ENCODE measurements at regions not wholly inside any gene's neighbourhood (a gene's known extent, or its start where the extent isn't known, plus 50 kb on each side); places are given as distances from the start of the nearest gene placed in this dataset.

DNA sequence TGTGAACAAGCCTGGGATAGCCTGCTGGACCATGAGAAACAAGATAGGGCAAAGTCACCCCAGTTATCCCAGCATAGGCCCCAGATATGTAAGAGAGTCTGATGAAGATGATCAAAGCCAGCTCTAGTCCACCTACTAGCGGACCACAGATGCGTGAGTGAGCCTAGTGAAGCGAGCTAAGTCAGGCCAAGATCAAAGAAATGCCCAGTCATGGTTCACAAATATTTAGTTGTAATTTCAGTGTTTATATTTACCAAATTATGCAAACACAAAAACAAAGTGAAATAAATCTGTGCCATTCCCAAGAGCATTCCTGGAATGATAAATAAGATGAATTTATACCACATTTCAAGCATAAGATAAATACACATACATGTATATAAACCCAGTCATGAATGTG is 308.1 kb upstream of the CTNNB1 start:
- H3K9me3 Mint-ChIP-seq: peaks cover 0 to 2% (median 0%) of the 10 kb centered on the region in 7 donors
- no CpG with 5 or more reads among the region's 3 CpGs for whole genome bisulfite sequencing (ENCODE audit: insufficient coverage)

GRCh38 chr3:40895109-40895508 is 304.2 kb upstream of the CTNNB1 start:
- Mint-ChIP-seq H3K27me3 (ENCODE audit: low read depth in 3 of 3) (peaks cover 0 to 2% (median 1%) of the 10 kb centered on the region in 3 donors), H3K9me3 (peaks cover 0 to 5% (median 2%) of the 10 kb centered on the region in 7 donors), H3K27ac (no peak overlapping the region), H3K36me3 (no peaks in the 10 kb centered on the region), H3K4me1 (no peaks in the 10 kb centered on the region), H3K4me3 (no peak overlapping the region)
- H3K9me3 ChIP-seq (replicated peaks in 1 of 2; ENCODE audit: control insufficient read depth in 1 of 2, insufficient read depth in 1 of 2, low read length in 2 of 2): no peaks in the 10 kb centered on the region
- H3K4me1 ChIP-seq (ENCODE audit: control insufficient read depth in 1 of 2, insufficient read depth in 2 of 2, low read length in 2 of 2): no peaks in the 10 kb centered on the region
- no CpG with 5 or more reads among the region's 4 CpGs for WGBS (ENCODE audit: insufficient coverage)
- no peaks in the 10 kb centered on the region for H4K20me1 ChIP-seq (ENCODE audit: insufficient read depth, low read length)
- no peaks in the 10 kb centered on the region for H3K79me2 ChIP-seq (ENCODE audit: insufficient read depth, low read length)
- intact Hi-C loops (cut with micrococcal nuclease): no loop called here
- no peak overlapping the region for H3K4me3 ChIP-seq (replicated peaks in 1 of 3; ENCODE audit: low read depth in 2 of 3, low read length in 3 of 3)
- TF ChIP-seq, protein P1, sequence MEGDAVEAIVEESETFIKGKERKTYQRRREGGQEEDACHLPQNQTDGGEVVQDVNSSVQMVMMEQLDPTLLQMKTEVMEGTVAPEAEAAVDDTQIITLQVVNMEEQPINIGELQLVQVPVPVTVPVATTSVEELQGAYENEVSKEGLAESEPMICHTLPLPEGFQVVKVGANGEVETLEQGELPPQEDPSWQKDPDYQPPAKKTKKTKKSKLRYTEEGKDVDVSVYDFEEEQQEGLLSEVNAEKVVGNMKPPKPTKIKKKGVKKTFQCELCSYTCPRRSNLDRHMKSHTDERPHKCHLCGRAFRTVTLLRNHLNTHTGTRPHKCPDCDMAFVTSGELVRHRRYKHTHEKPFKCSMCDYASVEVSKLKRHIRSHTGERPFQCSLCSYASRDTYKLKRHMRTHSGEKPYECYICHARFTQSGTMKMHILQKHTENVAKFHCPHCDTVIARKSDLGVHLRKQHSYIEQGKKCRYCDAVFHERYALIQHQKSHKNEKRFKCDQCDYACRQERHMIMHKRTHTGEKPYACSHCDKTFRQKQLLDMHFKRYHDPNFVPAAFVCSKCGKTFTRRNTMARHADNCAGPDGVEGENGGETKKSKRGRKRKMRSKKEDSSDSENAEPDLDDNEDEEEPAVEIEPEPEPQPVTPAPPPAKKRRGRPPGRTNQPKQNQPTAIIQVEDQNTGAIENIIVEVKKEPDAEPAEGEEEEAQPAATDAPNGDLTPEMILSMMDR (IDR thresholded peaks at IDR 0.05): no peak
- no peak for DNase-seq
- H3K36me3 ChIP-seq (replicated peaks in 1 of 2; ENCODE audit: control insufficient read depth in 1 of 2, insufficient read depth in 2 of 2, low read length in 2 of 2): no peaks in the 10 kb centered on the region
- H3K4me2 ChIP-seq (replicated peaks; ENCODE audit: extremely low read depth, low read length, poor library complexity, severe bottlenecking): no peak overlapping the region
- no peak overlapping the region for H2AFZ ChIP-seq (ENCODE audit: insufficient read depth, low read depth, low read length, poor library complexity, severe bottlenecking)
- H3K27me3 ChIP-seq (ENCODE audit: control insufficient read depth in 2 of 2, insufficient read depth in 2 of 2, low read length in 2 of 2): no peaks in the 10 kb centered on the region
- H3K27ac ChIP-seq (ENCODE audit: low read depth in 1 of 2, low read length in 2 of 2): no peak overlapping the region
- H3K9ac ChIP-seq (ENCODE audit: insufficient read depth, low read length, poor library complexity, severe bottlenecking): no peak overlapping the region

More for the DNA sequence above, 308.1 kb upstream of the CTNNB1 start:
- no peaks in the 10 kb centered on the region for H3K36me3 ChIP-seq (replicated peaks in 1 of 2; ENCODE audit: control insufficient read depth in 1 of 2, insufficient read depth in 2 of 2, low read length in 2 of 2)
- no peaks in the 10 kb centered on the region for H3K9me3 ChIP-seq (replicated peaks in 1 of 2; ENCODE audit: control insufficient read depth in 1 of 2, insufficient read depth in 1 of 2, low read length in 2 of 2)
- DNase-seq: no peak
- intact Hi-C loops (cut with micrococcal nuclease): no loop called here
- no peaks in the 10 kb centered on the region for H3K4me1 ChIP-seq (ENCODE audit: control insufficient read depth in 1 of 2, insufficient read depth in 2 of 2, low read length in 2 of 2)
- H3K4me2 ChIP-seq (replicated peaks; ENCODE audit: extremely low read depth, low read length, poor library complexity, severe bottlenecking): no peak overlapping the region
- TF ChIP-seq, protein P1 (IDR thresholded peaks at IDR 0.05): no peak
- H3K27ac Mint-ChIP-seq: no peak overlapping the region
- no peak overlapping the region for H3K4me3 ChIP-seq (replicated peaks in 1 of 3; ENCODE audit: low read depth in 2 of 3, low read length in 3 of 3)
- H3K27ac ChIP-seq (ENCODE audit: low read depth in 1 of 2, low read length in 2 of 2): no peak overlapping the region
- no peaks in the 10 kb centered on the region for H3K79me2 ChIP-seq (ENCODE audit: insufficient read depth, low read length)
- H4K20me1 ChIP-seq (ENCODE audit: insufficient read depth, low read length): no peaks in the 10 kb centered on the region
- no peak overlapping the region for H3K4me3 Mint-ChIP-seq
- H3K27me3 ChIP-seq (ENCODE audit: control insufficient read depth in 2 of 2, insufficient read depth in 2 of 2, low read length in 2 of 2): no peaks in the 10 kb centered on the region
- H2AFZ ChIP-seq (ENCODE audit: insufficient read depth, low read depth, low read length, poor library complexity, severe bottlenecking): no peak overlapping the region
- H3K36me3 Mint-ChIP-seq: no peaks in the 10 kb centered on the region
- H3K27me3 Mint-ChIP-seq (ENCODE audit: low read depth in 3 of 3): peaks cover 0 to 2% (median 1%) of the 10 kb centered on the region in 3 donors
- H3K4me1 Mint-ChIP-seq: no peaks in the 10 kb centered on the region
- no peak overlapping the region for H3K9ac ChIP-seq (ENCODE audit: insufficient read depth, low read length, poor library complexity, severe bottlenecking)

Measured in CD14-positive monocyte (primary cell).